ENCODE measurements at regions not wholly inside any gene's neighbourhood (a gene's known extent, or its start where the extent isn't known, plus 50 kb on each side); places are given as distances from the start of the nearest gene placed in this dataset.

GRCh38 chr18:34594266-34594665 lies 115.8 kb upstream of the DTNA start:
- H3K27ac ChIP-seq: no peak overlapping the region
- no peak for TF ChIP-seq CTCF (IDR thresholded peaks at IDR 0.05; ENCODE audit: low read depth, low read length)
- H3K36me3 ChIP-seq: no peaks in the 10 kb centered on the region
- H3K9me3 ChIP-seq (ENCODE audit: severe bottlenecking): no peaks in the 10 kb centered on the region
- no peak for DNase-seq
- H3K4me3 ChIP-seq (ENCODE audit: low read depth, low read length): no peak overlapping the region
- H3K27me3 ChIP-seq (ENCODE audit: insufficient read depth, low read depth, severe bottlenecking): no peaks in the 10 kb centered on the region

GRCh38 chr18:34595690-34596089 lies 114.4 kb upstream of the DTNA start:
- Histone ChIP-seq H3K36me3 (no peaks in the 10 kb centered on the region), H3K4me3 (ENCODE audit: low read depth, low read length) (no peak overlapping the region), H3K27me3 (ENCODE audit: insufficient read depth, low read depth, severe bottlenecking) (no peaks in the 10 kb centered on the region), H3K27ac (no peak overlapping the region), H3K9me3 (ENCODE audit: severe bottlenecking) (no peaks in the 10 kb centered on the region)
- TF ChIP-seq CTCF (IDR thresholded peaks at IDR 0.05; ENCODE audit: low read depth, low read length): peak; percentile 26; the same call in 1 of the 2 replicates
- DNase-seq: peak; percentile 19

- Histone ChIP-seq H3K4me3 (ENCODE audit: low read depth, low read length) (no peak overlapping the region), H3K9me3 (ENCODE audit: severe bottlenecking) (no peaks in the 10 kb centered on the region), H3K36me3 (no peaks in the 10 kb centered on the region), H3K27ac (no peak overlapping the region), H3K27me3 (ENCODE audit: insufficient read depth, low read depth, severe bottlenecking) (no peaks in the 10 kb centered on the region)
- no peak for TF ChIP-seq CTCF (IDR thresholded peaks at IDR 0.05; ENCODE audit: low read depth, low read length)
- DNase-seq: no peak
These were observed 111.9 kb upstream of the DTNA start for GRCh38 chr18:34598120-34598635.

GRCh38 chr18:34600158-34600557 lies 109.9 kb upstream of the DTNA start:
- TF ChIP-seq CTCF (IDR thresholded peaks at IDR 0.05; ENCODE audit: low read depth, low read length): no peak
- no peak for DNase-seq
- Histone ChIP-seq H3K27me3 (ENCODE audit: insufficient read depth, low read depth, severe bottlenecking) (no peaks in the 10 kb centered on the region), H3K27ac (no peak overlapping the region), H3K4me3 (ENCODE audit: low read depth, low read length) (no peak overlapping the region), H3K36me3 (no peaks in the 10 kb centered on the region), H3K9me3 (ENCODE audit: severe bottlenecking) (no peaks in the 10 kb centered on the region)

- Histone ChIP-seq H3K27ac (no peak overlapping the region), H3K36me3 (no peaks in the 10 kb centered on the region), H3K27me3 (ENCODE audit: insufficient read depth, low read depth, severe bottlenecking) (no peaks in the 10 kb centered on the region), H3K4me3 (ENCODE audit: low read depth, low read length) (no peak overlapping the region), H3K9me3 (ENCODE audit: severe bottlenecking) (no peaks in the 10 kb centered on the region)
- TF ChIP-seq CTCF (IDR thresholded peaks at IDR 0.05; ENCODE audit: low read depth, low read length): no peak
- no peak for DNase-seq
These were observed 109.0 kb upstream of the DTNA start for GRCh38 chr18:34600874-34601656.
